ENCODE measurements at regions not wholly inside any gene's neighbourhood (a gene's known extent, or its start where the extent isn't known, plus 50 kb on each side); places are given as distances from the start of the nearest gene placed in this dataset.
A peak's percentile ranks its signal among the peaks of the same experiment; 100 is the strongest.

DNA sequence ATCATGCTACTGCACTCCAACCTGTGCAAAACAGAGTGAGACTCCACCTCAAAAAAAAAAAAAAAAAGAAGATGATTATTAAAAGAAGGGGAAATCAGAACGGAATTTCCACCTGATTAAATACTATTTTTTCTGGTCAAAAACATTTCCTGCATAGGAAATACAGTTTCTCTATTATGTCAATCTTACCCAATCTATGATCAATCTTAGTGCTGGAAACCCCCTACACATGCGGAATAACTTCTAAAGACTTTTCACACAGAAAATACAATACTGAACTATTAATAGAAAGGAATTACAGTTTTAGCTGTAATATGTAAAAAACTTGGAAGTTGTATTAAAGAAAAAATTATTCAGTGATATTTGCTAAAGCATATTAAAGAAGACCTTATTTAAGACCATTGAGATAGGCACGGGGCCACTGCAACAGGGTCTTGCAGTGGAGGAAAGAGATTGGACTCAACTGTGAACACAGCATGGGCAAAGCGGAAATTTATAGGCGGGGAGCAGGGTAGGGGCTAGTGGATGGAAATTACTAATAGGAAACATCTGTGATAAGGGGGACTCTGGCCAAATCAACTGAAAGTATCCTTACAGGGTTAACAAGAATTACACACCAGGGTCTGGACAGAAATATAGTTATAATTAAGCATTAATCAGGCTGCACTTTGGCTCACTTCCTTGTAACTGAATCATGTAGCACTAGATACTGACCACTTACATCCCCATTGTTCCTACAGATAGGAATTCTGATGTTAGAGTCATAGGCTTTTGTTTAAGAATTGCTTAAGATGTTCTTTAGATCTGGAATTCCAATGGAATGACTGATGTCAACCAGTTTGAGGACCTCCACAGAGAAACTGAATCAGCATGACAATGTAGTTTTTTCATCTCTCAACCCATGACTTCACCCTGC lies 411.5 kb upstream of the DDI1 start:
- DNase-seq, result no peak
- ATAC-seq, result no peak

DNA sequence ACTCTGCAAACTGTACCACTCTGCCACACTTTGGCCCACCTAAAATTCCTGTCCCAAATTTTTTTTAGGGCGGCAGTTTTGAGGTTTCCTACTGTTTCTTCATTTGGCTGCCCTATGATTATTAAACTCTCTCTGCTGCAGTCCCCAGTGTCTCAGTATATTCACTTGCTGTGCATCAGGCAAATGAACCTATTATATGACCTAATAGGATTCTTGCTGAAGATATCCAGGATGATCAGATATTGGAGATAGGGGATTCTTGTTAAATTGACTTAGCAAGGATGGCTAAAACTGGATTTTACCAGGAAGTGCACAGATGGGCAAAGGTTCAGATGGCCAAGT lies 410.8 kb upstream of the DDI1 start:
- no peak for DNase-seq
- ATAC-seq, result no peak

DNA sequence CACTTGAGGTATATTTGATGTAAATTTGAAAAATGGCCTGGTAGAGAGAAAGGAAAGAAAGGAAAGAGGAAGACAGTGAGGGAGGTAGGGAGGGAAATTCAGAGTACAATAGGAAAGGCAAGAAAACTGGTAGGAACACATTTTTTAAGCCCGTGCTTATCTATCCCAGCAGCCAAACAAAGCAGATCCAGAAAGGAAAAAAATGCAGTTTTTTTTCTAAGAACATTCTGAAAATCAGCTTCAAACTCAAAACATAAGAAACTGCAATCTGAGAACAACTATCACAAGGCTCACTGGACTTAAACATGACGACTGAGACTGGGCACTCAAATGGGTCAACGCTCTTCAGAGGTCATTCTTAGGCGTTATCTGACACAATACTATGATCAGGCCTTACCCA lies 408.3 kb upstream of the DDI1 start:
- no peak for DNase-seq
- no peak for ATAC-seq

DNA sequence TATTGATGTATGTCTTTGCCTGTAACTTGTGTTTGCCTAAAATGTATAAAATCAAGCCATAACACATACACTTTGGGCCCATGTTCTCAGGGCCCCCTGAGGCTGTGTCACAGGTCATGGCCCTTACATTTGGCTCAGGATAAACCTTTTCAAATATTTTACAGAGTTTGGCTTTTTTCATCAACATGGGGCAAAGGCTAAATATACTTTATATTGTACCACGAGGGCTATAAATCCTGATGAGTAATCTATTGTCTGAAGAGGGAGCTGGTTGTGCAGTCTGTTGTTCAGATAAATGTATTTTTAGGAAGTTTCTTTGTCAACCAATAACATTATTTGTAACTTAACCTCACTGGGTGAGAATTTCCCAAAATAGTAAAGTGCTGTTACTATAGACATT lies 404.6 kb upstream of the DDI1 start:
- DNase-seq, result no peak

DNA sequence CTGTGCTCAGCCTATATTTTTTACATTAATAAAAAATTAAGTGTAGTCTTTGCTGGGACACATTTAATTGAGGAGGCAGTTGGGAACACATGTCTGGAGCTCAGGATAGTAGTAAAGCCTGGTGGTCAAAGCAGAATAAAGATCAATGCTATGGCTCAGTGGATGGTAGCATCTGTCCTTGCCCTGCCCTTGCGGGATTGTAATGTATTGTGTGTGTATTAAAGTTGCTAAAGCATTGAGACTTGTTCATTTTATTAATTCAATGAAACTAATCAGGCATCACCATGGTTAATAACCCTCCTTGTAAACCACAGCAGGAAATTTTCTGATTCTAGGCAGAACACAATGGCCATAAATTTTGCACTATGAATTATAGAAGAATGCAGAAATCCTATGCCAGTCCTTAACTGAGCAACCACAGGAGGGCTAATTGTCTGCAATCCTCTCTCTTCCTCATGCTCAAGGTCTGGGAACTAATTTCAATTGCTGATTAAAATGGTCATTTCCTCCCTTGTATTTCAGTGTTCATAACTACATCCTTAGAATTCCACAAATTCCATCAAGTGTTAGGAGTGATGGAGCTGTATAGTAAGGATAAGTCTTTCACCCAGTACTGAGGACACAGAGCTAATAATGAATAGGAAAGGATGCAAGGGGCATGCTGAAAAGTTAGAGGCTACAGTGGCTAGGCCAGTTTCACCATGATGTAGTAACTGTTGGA lies 403.2 kb upstream of the DDI1 start:
- no peak for ATAC-seq

More for the DNA sequence above, 404.6 kb upstream of the DDI1 start:
- no peak for ATAC-seq

DNA sequence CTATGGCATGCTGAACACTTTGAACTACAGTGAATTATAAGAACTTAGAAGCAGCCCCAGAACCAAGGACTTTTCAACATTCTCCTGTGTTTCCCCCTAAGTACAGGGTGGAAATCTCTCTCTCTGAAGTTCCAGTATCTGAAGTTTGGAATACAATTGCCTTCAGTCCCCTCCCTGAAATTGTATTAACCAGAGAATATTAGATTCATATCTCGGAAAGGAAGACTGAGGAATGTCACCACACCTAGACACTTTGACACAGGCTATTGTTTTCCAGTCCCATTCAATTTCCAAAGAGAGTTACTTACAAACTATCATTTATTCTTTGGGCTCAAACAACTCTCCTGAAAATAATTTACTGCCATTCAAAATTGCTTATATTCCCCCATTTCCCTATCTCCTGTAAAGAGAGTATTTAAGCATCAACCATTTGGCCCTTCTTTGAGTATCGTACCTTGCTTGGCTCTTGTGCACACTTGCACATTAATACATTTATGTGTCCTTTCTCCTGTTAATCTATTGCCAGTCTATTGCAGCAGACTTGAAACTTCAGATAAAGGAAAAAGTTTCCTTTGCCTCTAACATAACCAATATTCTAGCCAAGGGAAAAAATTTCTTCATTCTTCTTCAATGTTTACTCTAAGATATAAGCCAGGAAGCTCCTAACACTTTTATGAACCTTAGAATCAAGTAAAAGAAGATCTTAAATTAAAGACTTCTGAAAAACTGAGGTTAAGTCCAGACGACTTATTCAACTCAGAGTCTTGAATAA lies 402.4 kb upstream of the DDI1 start:
- ATAC-seq (no peak), DNase-seq (no peak)

More for the DNA sequence above, 403.2 kb upstream of the DDI1 start:
- DNase-seq, result no peak

DNA sequence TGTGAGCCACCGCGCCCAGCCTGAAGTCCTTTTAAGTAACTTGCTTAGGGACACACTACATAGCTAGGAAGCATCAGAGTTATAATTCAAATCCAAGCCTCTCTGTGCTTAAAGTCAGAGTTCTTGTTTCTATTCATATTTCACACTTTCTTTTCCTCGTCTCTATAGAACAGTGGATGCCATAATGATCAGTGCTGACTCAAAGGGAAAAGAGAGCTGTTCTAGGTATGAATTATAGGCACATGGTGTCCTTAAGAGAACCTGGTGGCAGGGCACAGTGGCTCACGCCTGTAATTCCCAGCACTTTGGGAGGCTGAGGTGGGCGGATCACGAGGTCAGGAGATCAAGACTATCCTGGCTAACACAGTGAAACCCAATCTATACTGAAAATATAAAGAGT lies 400.2 kb upstream of the DDI1 start:
- ATAC-seq, result no peak
- no peak for DNase-seq

DNA sequence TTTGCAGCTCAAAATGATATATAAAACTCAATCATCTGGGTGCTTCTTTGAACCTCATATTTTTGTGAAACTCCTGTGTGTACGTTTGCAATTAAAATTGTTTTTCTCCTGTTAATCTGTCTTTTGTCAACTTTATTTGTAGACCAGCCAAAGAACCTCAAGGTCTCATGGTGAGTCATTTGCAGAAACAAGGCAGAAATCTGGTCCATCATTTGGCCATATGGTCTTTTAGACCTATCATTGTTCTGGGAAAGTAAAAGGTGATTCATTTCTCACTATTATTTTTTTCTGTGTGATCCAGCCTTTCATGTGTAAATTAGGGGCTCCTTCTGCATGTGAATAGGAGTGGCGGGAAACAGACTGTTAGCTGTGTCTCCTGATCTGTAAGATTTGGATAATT lies 399.1 kb upstream of the DDI1 start:
- no peak for DNase-seq
- ATAC-seq, result no peak

DNA sequence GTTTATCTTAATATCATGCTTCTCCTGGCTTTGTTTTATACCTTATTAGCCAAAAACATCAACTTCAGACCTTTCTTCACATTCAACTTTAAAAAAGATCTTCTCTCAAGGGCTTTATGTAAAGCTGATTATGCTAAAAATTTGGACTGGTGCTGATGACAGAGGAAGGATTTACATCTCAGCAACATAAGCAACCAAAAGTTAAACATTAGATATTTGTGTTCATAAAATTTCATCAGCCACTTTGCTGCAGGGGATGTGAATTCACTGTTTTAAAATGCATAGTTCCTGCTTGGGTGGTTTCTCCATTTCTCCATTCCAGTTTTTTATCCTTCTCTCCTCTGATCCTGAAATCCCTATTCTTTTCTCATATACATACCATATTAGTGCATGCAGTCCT lies 398.6 kb upstream of the DDI1 start:
- ATAC-seq (no peak), DNase-seq (no peak)

- no peak for ATAC-seq
- no peak for DNase-seq
These were observed 391.8 kb upstream of the DDI1 start for GRCh38 chr11:103644676-103645075.

GRCh38 chr11:103648054-103648453 lies 388.4 kb upstream of the DDI1 start:
- DNase-seq (no peak), ATAC-seq (no peak)

DNA sequence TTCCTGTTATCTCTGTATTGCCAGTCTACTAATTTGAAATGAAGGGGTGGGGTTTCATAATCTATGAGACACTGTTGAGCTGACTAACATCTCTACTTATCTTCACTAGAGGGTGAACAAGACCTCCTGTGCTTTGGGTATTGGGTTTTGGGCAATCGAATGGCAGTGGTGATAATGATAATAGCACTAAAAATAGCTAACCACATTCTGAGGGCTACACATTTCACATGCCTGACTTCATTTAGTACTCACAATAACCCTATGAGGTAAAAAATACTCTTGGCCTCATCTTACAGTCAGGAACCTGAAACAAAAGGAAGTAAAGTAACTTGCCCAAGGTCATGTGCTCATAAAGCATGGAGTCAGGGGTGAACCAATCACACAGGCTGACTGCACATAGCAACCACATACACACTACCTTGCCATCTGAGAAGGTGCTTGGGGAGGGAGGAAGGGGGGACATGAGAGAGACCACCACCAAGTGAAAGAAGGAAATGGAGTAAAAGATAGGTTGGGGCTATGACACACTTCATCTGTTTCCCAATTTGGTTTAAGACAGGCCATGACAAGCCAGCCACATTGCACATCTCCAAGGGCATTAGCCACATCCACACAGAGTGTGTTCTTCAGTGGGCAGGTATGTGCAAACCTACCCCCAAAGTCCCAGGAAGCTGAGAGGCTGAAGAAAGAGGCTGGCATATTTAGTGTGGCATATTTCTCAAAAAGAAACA lies 387.6 kb upstream of the DDI1 start:
- DNase-seq (no peak), ATAC-seq (peak; percentile 52)

- DNase-seq (no peak), ATAC-seq (no peak)
These were observed 387.0 kb upstream of the DDI1 start for GRCh38 chr11:103649401-103649895.

- DNase-seq (no peak), ATAC-seq (no peak)
These were observed 386.1 kb upstream of the DDI1 start for GRCh38 chr11:103650330-103650729.

DNA sequence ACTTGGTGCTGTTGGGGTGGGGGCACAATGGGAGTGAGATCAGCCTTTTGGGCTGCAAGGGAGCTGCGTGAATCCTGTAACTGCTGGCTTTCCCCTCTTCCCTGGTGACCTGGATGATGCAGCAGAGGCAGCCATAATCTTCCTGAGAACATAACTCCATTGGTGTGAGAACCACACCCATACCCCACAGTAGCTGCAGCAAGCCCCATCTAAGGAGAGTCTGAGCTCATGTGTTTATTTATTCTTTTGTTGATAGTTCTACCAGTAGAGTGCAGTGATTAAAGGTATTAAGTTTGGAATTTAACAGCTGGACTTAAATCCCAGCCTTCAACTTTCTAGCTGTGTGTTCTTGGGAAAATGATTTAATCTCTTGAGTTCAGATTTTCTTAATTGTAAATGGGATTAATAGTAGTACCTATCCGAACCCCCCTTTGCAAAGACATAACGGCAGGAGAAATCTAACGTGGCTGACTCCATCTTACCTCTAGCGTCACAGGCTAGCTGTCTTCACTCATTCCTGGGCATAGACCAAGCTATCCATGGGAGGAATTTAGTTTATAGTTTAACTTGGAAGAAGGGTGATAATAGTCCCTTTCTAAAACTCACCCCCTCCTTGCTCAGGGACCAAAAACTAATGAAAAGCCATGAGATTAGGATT lies 385.0 kb upstream of the DDI1 start:
- no peak for DNase-seq

DNA sequence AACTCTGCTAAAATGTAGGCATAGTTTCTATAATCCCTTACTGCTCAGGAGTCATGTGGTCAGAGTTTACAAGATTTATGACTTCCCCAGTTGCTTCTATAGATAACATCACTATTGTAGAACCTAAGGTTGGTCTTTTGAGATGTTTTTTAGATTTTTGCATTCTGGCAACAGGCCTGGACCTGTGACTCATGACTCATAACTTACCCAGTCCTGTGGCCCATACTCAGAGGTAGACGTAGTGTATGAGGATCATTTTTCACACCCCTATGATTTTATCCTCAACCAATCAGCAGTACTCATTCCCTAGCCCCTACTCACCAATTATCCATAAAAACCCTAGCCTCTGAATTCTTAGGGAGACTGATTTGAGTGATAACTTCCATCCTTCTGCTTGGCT lies 384.4 kb upstream of the DDI1 start:
- DNase-seq, result no peak
- no peak for ATAC-seq

More for the DNA sequence above, 385.0 kb upstream of the DDI1 start:
- ATAC-seq, result no peak

GRCh38 chr11:103656382-103656781 lies 380.1 kb upstream of the DDI1 start:
- ATAC-seq, result no peak

GRCh38 chr11:103659206-103659618 lies 377.2 kb upstream of the DDI1 start:
- no peak for ATAC-seq
- DNase-seq, result no peak

More at GRCh38 chr11:103656382-103656781, 380.1 kb upstream of the DDI1 start:
- DNase-seq, result no peak

- no peak for DNase-seq
- no peak for ATAC-seq
These were observed 376.7 kb upstream of the DDI1 start for GRCh38 chr11:103659743-103660142.

GRCh38 chr11:103661185-103661584 lies 375.3 kb upstream of the DDI1 start:
- DNase-seq, result no peak
- ATAC-seq, result no peak

GRCh38 chr11:103661991-103662390 lies 374.4 kb upstream of the DDI1 start:
- DNase-seq (no peak), ATAC-seq (no peak)

All from stimulated activated naive CD8-positive, alpha-beta T cell treated with anti-CD3 and anti-CD28 coated beads, Interleukin-15, Interleukin-2, amounts not matched to agents 100 U/mL and 50 U/mL, for 24 hours (primary cell).